22Rv1 (cell line): ENCODE measurements at regions not wholly inside any gene's neighbourhood (a gene's known extent, or its start where the extent isn't known, plus 50 kb on each side); places are given as distances from the start of the nearest gene placed in this dataset.

Experiments
- H3K27ac ChIP-seq: fragments of 450-650 bp; 2 replicates; pipeline ENCODE4 v1.5.1; 2017
- ZFX ChIP-seq: fragments of 450-650 bp; IDR thresholded peaks from 2 replicates; pipeline ENCODE4 v1.6.1; 2017; ENCODE audit warnings: antibody characterized with exemption, borderline replicate concordance
- TF ChIP-seq, protein P1 (sequence below): fragments of 450-650 bp; IDR thresholded peaks from 2 replicates; pipeline ENCODE4 v1.5.1; 2017; ENCODE audit warnings: mild to moderate bottlenecking

- TF ChIP-seq, protein P1, sequence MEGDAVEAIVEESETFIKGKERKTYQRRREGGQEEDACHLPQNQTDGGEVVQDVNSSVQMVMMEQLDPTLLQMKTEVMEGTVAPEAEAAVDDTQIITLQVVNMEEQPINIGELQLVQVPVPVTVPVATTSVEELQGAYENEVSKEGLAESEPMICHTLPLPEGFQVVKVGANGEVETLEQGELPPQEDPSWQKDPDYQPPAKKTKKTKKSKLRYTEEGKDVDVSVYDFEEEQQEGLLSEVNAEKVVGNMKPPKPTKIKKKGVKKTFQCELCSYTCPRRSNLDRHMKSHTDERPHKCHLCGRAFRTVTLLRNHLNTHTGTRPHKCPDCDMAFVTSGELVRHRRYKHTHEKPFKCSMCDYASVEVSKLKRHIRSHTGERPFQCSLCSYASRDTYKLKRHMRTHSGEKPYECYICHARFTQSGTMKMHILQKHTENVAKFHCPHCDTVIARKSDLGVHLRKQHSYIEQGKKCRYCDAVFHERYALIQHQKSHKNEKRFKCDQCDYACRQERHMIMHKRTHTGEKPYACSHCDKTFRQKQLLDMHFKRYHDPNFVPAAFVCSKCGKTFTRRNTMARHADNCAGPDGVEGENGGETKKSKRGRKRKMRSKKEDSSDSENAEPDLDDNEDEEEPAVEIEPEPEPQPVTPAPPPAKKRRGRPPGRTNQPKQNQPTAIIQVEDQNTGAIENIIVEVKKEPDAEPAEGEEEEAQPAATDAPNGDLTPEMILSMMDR = no peak
- no peak for TF ChIP-seq ZFX
- H3K27ac ChIP-seq = no peak overlapping the region
These were observed 112.5 kb upstream of the CXCR4 start for GRCh38 chr2:136230464-136230863.

GRCh38 chr2:136226903-136227302 is 109.0 kb upstream of the CXCR4 start:
- H3K27ac ChIP-seq = no peak overlapping the region
- no peak for TF ChIP-seq ZFX
- TF ChIP-seq, protein P1 = no peak

- TF ChIP-seq ZFX = no peak
- TF ChIP-seq, protein P1 = no peak
- H3K27ac ChIP-seq = no peak overlapping the region
These were observed 108.2 kb upstream of the CXCR4 start for GRCh38 chr2:136225950-136226835.

- no peak for TF ChIP-seq ZFX
- TF ChIP-seq, protein P1 = no peak
- H3K27ac ChIP-seq = no peak overlapping the region
These were observed 105.3 kb upstream of the CXCR4 start for GRCh38 chr2:136223274-136223673.

GRCh38 chr2:136222862-136223261 is 104.9 kb upstream of the CXCR4 start:
- TF ChIP-seq, protein P1 = no peak
- no peak for TF ChIP-seq ZFX
- H3K27ac ChIP-seq = no peak overlapping the region

DNA sequence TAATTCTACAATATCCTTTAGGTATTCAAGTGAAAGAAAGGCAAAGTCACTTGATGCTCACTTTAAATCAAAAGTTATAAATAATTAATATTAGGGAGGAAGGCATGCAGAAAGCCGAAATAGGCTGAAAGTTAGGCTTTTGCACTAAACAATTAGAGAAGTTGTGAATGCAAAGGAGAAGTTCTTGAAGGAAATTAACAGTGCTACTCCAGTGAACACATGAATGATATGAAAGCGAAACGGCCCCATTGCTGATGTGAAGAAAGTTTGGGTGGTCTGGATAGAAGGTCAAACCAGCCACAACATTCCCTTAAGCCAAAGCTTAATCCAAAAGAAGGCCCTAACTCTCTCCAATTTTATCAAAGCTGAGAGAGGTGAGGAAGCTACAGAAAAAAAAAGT is 103.1 kb upstream of the CXCR4 start:
- H3K27ac ChIP-seq = no peak overlapping the region
- TF ChIP-seq, protein P1 = no peak
- no peak for TF ChIP-seq ZFX

DNA sequence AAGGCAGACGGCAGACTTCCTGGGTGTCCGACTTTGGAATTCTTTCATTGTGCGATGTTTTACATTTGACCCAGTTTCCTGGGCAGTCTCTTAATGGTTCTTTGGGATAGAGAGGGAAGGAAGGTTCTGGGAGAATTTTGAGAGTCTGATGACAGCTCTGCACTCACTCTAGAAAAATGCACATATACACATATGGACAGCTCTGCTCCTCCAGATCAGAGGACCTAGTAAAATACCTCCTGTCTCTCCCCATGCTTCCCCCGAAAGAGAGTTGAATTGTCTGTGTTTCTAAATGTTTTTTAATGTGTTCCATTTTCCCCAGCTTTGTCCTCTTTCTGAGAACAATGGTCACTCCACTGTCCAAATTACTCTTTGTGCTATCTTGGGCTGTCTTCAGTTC is 102.0 kb upstream of the CXCR4 start:
- TF ChIP-seq, protein P1 = no peak
- no peak for TF ChIP-seq ZFX
- H3K27ac ChIP-seq = no peak overlapping the region
